Left kidney (tissue), 1 donor: ENCODE measurements at regions not wholly inside any gene's neighbourhood (a gene's known extent, or its start where the extent isn't known, plus 50 kb on each side); places are given as distances from the start of the nearest gene placed in this dataset.
"Not testable (repeated sequence)": the region's sequence is repeated elsewhere in the genome, so short reads cannot be mapped to it uniquely, and the experiment has no call there.

ENCODE experiments used
- DNase-seq: peaks from one replicate; pipeline ENCODE4 v3.0.0-alpha.2; 2013

DNA sequence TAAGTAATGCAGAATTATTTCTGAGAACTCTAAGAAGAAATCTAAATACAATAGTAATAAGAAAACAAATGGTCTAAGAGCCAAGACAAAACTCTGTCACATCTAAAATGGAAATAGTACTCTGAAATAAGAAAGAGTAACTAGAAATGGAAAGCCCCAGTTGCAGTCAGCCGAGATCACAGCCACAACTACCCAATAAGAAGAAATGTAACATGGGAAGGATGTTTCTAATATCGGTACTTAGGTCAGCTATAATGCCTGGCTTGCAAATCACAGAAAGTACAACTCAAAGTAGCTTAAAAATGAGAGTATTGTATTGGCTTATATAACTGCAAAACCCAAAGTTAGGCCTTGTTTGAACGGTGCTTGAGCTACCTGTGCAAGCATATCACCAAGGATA, 58.6 kb upstream of the USP25 start:
- DNase-seq, result no peak

DNA sequence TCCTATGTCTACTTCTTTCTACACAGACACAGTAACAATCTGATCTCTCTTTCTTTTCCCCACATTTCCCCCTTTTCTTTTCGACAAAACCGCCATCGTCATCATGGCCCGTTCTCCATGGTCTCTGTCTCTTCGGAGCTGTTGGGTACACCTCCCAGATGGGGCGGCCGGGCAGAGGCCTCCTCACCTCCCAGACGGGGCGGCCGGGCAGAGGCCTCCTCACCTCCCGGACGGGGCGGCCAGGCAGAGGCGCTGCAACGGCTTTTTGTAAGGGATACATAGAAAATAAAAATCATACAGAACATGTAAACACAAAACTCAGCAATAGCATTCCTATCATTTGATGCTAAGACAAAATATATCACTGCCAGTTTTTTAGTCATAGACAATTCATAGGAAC, 57.2 kb upstream of the USP25 start:
- DNase-seq, result not testable (repeated sequence)

- no peak for DNase-seq
These were observed 52.8 kb upstream of the USP25 start for GRCh38 chr21:15676935-15677334.

DNA sequence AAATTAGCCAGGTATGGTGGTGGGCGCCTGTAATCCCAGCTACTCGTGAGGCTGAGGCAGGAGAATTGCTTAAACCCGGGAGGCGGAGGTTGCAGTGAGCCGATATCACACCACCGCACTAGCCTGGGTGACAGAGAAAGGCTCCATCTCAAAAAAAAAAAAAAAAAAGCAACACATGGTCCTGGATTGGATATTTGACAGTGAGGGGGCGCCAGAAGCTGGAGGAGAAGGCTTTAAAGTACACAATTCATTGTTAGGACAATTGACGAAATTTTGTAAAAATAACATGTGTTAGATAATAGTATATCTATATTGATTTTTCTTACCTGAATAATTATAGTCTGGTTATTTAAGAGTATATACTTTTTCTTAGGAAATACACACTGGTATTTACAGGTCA, 50.2 kb upstream of the USP25 start:
- DNase-seq, result no peak
